Neural cell (in vitro differentiated cells): ENCODE measurements at regions not wholly inside any gene's neighbourhood (a gene's known extent, or its start where the extent isn't known, plus 50 kb on each side); places are given as distances from the start of the nearest gene placed in this dataset.

Source experiments
- H2AFZ ChIP-seq: fragments of 200-600, 300-800 bp; sonication (generic), shearing (Covaris generic); 2 replicates; pipeline ENCODE4 v1.6.0; 2014; ENCODE audit warnings: low read depth, mild to moderate bottlenecking, antibody characterized with exemption, low read length, moderate library complexity
- H3F3A ChIP-seq: fragments of 200-600 bp; shearing (Covaris generic); 2 replicates; pipeline ENCODE4 v1.6.1; 2016; ENCODE audit warnings: mild to moderate bottlenecking, moderate library complexity, mixed read lengths, antibody characterized with exemption, low read length; ENCODE audit not compliant: insufficient read depth, poor library complexity, severe bottlenecking
- H3K27ac ChIP-seq: fragments of 200-600, 300-800 bp; sonication (generic), shearing (Covaris generic); 2 replicates; pipeline ENCODE4 v1.5.1; 2014; ENCODE audit warnings: mild to moderate bottlenecking, low read length, moderate library complexity
- H3K27me3 ChIP-seq: fragments of 300-800, 200-600 bp; sonication (generic), shearing (Covaris generic); 2 replicates; pipeline ENCODE4 v1.6.0; 2014; ENCODE audit warnings: mild to moderate bottlenecking, low read depth, low read length, moderate library complexity; ENCODE audit not compliant: insufficient read depth
- H3K36me3 ChIP-seq: fragments of 300-800, 200-600 bp; sonication (generic), shearing (Covaris generic); 2 replicates; pipeline ENCODE4 v1.5.1; 2014; ENCODE audit warnings: mild to moderate bottlenecking, antibody characterized with exemption, low read length, moderate library complexity; ENCODE audit not compliant: insufficient read depth
- H3K4me2 ChIP-seq: fragments of 300-800, 200-600 bp; sonication (generic), shearing (Covaris generic); 2 replicates; pipeline ENCODE4 v1.6.0; 2014; ENCODE audit warnings: mild to moderate bottlenecking, low read length
- H3K4me3 ChIP-seq: fragments of 300-800, 200-600 bp; sonication (generic), shearing (Covaris generic); 2 replicates; pipeline ENCODE4 v1.5.1; 2014; ENCODE audit warnings: mild to moderate bottlenecking, low read length, moderate library complexity
- H3K79me2 ChIP-seq: fragments of 200-600 bp; shearing (Covaris generic); replicated peaks from 2 replicates; pipeline ENCODE4 v1.6.0; 2014; ENCODE audit warnings: mild to moderate bottlenecking, low read length, moderate library complexity; ENCODE audit not compliant: insufficient read depth
- H3K9ac ChIP-seq: fragments of 300-800, 200-600 bp; sonication (generic), shearing (Covaris generic); 2 replicates; pipeline ENCODE4 v1.6.1; 2016; ENCODE audit warnings: mild to moderate bottlenecking, low read length, mixed read lengths
- H3K9me2 ChIP-seq: fragments of 200-600 bp; shearing (Covaris generic); 2 replicates; pipeline ENCODE4 v1.6.1; 2016; ENCODE audit warnings: mild to moderate bottlenecking, low read length, mixed read lengths; ENCODE audit not compliant: insufficient read depth
- H3K9me3 ChIP-seq: fragments of 200-600, 300-800 bp; sonication (generic), shearing (Covaris generic); 2 replicates; pipeline ENCODE4 v1.6.1; 2016; ENCODE audit warnings: mild to moderate bottlenecking, mixed run types, low read length, moderate library complexity, mixed read lengths
- H4K20me1 ChIP-seq: fragments of 200-600 bp; shearing (Covaris generic); 2 replicates; pipeline ENCODE4 v1.6.1; 2016; ENCODE audit warnings: mild to moderate bottlenecking, mixed run types; ENCODE audit not compliant: insufficient read depth
- CTCF ChIP-seq: fragments of 450-650 bp; IDR thresholded peaks from 2 replicates; pipeline ENCODE4 v1.5.1; 2014; ENCODE audit warnings: antibody characterized with exemption, mild to moderate bottlenecking, moderate library complexity; ENCODE audit not compliant: poor library complexity, severe bottlenecking
- EP300 ChIP-seq: fragments of 450-650 bp; conservative IDR thresholded peaks from 2 replicates; pipeline ENCODE4 v1.6.1; 2014; ENCODE audit warnings: antibody characterized with exemption, mild to moderate bottlenecking, moderate library complexity; ENCODE audit not compliant: poor library complexity, severe bottlenecking
- EZH2 ChIP-seq: fragments of 200-600, 300-800 bp; shearing (Covaris generic), sonication (generic); IDR thresholded peaks from 2 replicates; pipeline ENCODE4 v1.6.1; 2014; ENCODE audit warnings: antibody characterized with exemption, low read length, borderline replicate concordance, mild to moderate bottlenecking; ENCODE audit not compliant: insufficient read depth, poor library complexity, severe bottlenecking
- MXI1 ChIP-seq: fragments of 450-650 bp; conservative IDR thresholded peaks from 2 replicates; pipeline ENCODE4 v1.6.1; 2014; ENCODE audit warnings: antibody characterized with exemption, mild to moderate bottlenecking; ENCODE audit not compliant: poor library complexity, severe bottlenecking
- POLR2AphosphoS5 ChIP-seq: IDR thresholded peaks from 2 replicates; pipeline ENCODE4 v1.6.1; 2012
- RAD21 ChIP-seq: fragments of 450-650 bp; conservative IDR thresholded peaks from 2 replicates; pipeline ENCODE4 v1.6.1; 2014; ENCODE audit warnings: antibody characterized with exemption, mild to moderate bottlenecking, moderate library complexity
- REST ChIP-seq: IDR thresholded peaks from 2 replicates; pipeline ENCODE4 v1.6.1; 2012; ENCODE audit warnings: borderline replicate concordance
- SMC3 ChIP-seq: fragments of 450-650 bp; conservative IDR thresholded peaks from 2 replicates; pipeline ENCODE4 v1.6.1; 2014; ENCODE audit warnings: antibody characterized with exemption, mild to moderate bottlenecking, moderate library complexity; ENCODE audit not compliant: poor library complexity
- TAF1 ChIP-seq: IDR thresholded peaks from 2 replicates; pipeline ENCODE4 v1.6.1; 2012; ENCODE audit warnings: low read depth

GRCh38 chr21:15206514-15206913 is 141.7 kb upstream of the NRIP1 start:
- no peaks in the 10 kb centered on the region for H3K9me2 ChIP-seq

GRCh38 chr21:15207231-15207630 is 142.4 kb upstream of the NRIP1 start:
- Histone ChIP-seq H3K27me3 (no peaks in the 10 kb centered on the region), H3K36me3 (no peaks in the 10 kb centered on the region), H3K9me3 (no peaks in the 10 kb centered on the region), H3K9me2 (no peaks in the 10 kb centered on the region), H3F3A (no peaks in the 10 kb centered on the region), H3K4me3 (no peak overlapping the region), H3K4me2 (no peak overlapping the region), H3K79me2 (no peaks in the 10 kb centered on the region), H3K9ac (no peak overlapping the region), H3K27ac (no peak overlapping the region), H4K20me1 (no peaks in the 10 kb centered on the region), H2AFZ (no peak overlapping the region)
- TF ChIP-seq MXI1, result no peak

More at GRCh38 chr21:15206514-15206913, 141.7 kb upstream of the NRIP1 start:
- Histone ChIP-seq H4K20me1 (no peaks in the 10 kb centered on the region), H3K4me3 (no peak overlapping the region), H3F3A (no peaks in the 10 kb centered on the region), H3K79me2 (no peaks in the 10 kb centered on the region), H2AFZ (no peak overlapping the region), H3K4me2 (no peak overlapping the region), H3K9me3 (no peaks in the 10 kb centered on the region), H3K27me3 (no peaks in the 10 kb centered on the region), H3K27ac (no peak overlapping the region), H3K36me3 (no peaks in the 10 kb centered on the region), H3K9ac (no peak overlapping the region)
- TF ChIP-seq RAD21 (no peak), SMC3 (no peak)

GRCh38 chr21:15207635-15208370 is 143.0 kb upstream of the NRIP1 start:
- no peak overlapping the region for H2AFZ ChIP-seq
- no peak for TF ChIP-seq SMC3
- no peak for TF ChIP-seq TAF1
- no peak for TF ChIP-seq MXI1
- no peak for TF ChIP-seq REST
- TF ChIP-seq EP300, result no peak
- TF ChIP-seq EZH2, result no peak
- TF ChIP-seq POLR2AphosphoS5, result no peak
- no peak for TF ChIP-seq RAD21
- TF ChIP-seq CTCF, result no peak
- no peak overlapping the region for H3K9ac ChIP-seq
- no peaks in the 10 kb centered on the region for H3K79me2 ChIP-seq
- H3K4me3 ChIP-seq, result no peak overlapping the region
- no peaks in the 10 kb centered on the region for H3K27me3 ChIP-seq
- H3K36me3 ChIP-seq, result no peaks in the 10 kb centered on the region
- H4K20me1 ChIP-seq, result no peaks in the 10 kb centered on the region
- no peak overlapping the region for H3K4me2 ChIP-seq
- H3F3A ChIP-seq, result no peaks in the 10 kb centered on the region
- H3K9me3 ChIP-seq, result no peaks in the 10 kb centered on the region
- no peaks in the 10 kb centered on the region for H3K9me2 ChIP-seq
- no peak overlapping the region for H3K27ac ChIP-seq
